GM12864 (cell line): ENCODE measurements at regions not wholly inside any gene's neighbourhood (a gene's known extent, or its start where the extent isn't known, plus 50 kb on each side); places are given as distances from the start of the nearest gene placed in this dataset.
"Not testable (repeated sequence)": the region's sequence is repeated elsewhere in the genome, so short reads cannot be mapped to it uniquely, and the experiment has no call there.

Experiments
- DNase-seq: peaks from one replicate; pipeline ENCODE4 v3.0.0-alpha.2; 2011; ENCODE audit warnings: low read depth
- H3K4me3 ChIP-seq: 2 replicates; pipeline ENCODE4 v1.5.1; 2011; ENCODE audit warnings: mild to moderate bottlenecking, low read depth, low read length, control low read depth
- TF ChIP-seq, protein P1 (sequence below): IDR thresholded peaks from 2 replicates; pipeline ENCODE4 v1.5.1; 2011; ENCODE audit warnings: low read depth, mild to moderate bottlenecking, moderate library complexity, low read length, control low read depth, inconsistent platforms; ENCODE audit errors: missing control alignments

DNA sequence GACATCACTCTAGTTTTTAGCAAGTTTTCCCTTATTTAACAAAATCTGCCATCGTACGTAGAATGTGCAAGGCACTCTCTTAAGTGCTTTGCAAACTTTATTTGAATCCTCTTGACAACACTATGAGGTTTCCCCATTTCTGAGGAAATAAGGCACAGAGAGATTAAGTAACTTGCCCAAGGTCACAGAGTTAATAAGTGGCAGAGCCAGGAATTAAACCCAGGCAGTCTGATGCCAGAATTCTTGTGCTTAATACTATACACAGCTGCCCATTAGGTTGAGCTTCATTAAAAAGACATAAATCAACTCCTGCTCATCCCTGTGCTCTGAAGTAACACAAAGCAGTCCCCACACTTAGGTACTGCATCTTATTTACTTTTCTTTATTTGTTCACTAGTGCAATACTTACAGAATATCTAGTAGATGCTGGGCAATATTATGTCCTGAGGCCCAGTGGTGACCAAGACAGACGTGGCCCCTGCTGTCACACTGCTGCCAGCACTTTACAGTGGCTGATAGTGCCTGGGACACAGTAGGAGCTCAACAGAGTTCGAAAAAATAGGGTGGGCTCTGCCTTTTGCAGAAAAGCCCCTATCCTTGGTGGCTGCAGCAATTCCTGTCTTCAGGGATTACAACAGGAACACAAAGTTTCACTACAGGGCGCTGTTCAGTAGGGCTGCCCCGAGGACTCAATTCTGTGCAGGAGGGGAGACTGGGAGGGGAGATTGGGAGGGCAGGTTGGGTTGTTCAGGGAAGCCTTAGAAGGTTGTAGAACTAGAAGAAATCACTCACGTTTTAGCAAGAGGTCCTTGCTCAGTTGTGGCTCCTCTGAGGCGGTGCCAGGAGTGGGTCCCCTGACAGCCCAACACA, 138.3 kb upstream of the TPM1 start:
- TF ChIP-seq, protein P1, sequence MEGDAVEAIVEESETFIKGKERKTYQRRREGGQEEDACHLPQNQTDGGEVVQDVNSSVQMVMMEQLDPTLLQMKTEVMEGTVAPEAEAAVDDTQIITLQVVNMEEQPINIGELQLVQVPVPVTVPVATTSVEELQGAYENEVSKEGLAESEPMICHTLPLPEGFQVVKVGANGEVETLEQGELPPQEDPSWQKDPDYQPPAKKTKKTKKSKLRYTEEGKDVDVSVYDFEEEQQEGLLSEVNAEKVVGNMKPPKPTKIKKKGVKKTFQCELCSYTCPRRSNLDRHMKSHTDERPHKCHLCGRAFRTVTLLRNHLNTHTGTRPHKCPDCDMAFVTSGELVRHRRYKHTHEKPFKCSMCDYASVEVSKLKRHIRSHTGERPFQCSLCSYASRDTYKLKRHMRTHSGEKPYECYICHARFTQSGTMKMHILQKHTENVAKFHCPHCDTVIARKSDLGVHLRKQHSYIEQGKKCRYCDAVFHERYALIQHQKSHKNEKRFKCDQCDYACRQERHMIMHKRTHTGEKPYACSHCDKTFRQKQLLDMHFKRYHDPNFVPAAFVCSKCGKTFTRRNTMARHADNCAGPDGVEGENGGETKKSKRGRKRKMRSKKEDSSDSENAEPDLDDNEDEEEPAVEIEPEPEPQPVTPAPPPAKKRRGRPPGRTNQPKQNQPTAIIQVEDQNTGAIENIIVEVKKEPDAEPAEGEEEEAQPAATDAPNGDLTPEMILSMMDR = no peak
- no peak overlapping the region for H3K4me3 ChIP-seq
- no peak for DNase-seq

DNA sequence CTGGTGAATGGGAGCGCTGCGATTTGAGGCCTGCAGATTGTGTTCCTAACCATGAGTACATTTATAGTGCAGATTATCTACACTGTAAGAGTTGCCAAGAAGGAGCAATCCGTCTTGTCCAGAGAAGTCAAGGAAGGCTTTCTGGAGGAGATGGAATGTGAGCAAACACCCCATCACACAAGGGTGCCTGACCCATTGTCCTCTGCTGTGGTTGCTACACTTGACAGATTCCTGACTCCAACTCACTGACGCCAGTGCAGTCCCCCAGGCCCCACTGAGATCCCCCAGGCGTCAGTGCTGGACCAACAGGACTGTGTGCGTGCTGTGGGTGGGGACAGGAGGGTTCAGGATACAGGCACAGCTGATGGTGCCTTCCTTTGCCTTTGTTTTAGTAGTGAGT, 135.9 kb upstream of the TPM1 start:
- TF ChIP-seq, protein P1 = no peak
- DNase-seq = no peak
- no peak overlapping the region for H3K4me3 ChIP-seq

DNA sequence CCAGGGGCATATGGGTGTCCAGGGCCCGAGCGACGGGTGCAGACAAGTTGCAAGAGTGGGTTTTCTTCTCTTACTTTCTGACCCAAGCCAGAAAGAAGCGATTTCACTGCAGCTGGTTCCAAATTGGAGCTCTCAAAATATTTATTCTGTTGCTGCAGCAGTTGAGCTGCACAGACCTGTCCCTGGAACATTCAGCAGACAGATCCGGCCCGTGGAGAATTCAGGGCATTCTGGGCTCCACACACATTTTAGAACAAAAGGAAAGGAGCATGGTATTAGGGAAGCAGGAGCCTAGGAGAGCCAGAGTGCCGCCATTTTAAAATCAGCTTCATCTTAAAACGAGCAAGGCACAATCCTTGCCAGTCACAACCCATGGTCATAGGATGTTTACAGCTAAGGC, 135.3 kb upstream of the TPM1 start:
- DNase-seq = no peak
- TF ChIP-seq, protein P1 = no peak
- no peak overlapping the region for H3K4me3 ChIP-seq

DNA sequence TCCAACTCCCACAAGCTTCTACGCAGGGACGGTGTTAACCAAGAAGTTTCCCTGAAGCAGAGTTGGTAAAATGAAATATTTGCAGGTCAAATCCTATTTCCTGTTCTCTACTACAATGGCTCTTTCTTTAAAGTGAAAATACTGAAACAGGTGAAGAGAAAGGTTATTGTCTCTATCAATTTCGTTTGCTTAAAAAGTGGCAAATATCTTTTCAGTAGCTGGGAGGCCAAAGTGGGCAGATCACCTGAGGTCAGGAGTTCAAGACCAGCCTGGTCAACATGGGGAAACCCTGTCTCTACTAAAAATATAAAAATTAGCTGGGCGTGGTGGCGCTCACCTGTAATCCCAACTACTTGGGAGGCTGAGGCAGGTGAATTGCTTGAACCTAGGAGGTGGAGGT, 134.2 kb upstream of the TPM1 start:
- H3K4me3 ChIP-seq, DNase-seq: not testable (repeated sequence)

DNA sequence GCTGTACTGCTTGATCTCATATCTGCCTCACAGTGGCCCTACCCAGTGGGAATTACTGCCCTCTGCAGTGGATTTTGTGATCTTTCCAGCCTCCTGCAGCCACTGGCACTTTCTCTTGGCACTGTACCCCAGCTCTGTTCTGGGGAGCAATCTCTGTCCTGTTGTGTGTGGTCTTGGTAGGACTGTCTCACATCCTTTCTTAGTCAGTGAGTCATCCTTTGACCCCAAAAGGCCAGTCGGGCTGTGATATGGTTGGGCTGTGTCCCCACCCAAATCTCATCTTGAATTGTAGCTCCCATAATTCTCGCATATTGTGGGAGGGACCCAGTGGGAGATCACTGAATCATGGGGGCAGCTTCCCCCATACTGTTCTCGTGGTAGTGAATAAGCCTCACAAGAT, 133.3 kb upstream of the TPM1 start:
- H3K4me3 ChIP-seq = no peak overlapping the region
- no peak for DNase-seq
- TF ChIP-seq, protein P1 = no peak

DNA sequence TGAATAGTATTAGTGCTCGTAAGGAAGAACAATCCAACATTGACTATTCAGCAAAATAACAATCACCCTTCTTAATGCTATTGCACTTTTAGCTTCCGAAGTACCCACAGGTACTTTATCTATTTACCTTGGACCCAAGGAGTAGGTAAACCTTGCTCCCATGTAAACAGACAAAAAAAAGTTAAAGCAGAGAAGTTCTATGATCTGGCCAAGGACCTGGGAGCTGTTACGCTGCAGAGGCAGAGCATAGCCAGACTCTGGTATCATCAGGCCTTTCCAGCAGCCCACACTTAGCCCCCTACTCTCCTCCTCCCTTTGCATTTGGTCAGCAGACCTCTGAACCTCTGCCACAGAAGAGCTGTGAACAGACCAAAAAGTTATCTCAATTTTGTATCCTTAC, 130.3 kb upstream of the TPM1 start:
- TF ChIP-seq, protein P1 = no peak
- no peak overlapping the region for H3K4me3 ChIP-seq
- DNase-seq = no peak

DNA sequence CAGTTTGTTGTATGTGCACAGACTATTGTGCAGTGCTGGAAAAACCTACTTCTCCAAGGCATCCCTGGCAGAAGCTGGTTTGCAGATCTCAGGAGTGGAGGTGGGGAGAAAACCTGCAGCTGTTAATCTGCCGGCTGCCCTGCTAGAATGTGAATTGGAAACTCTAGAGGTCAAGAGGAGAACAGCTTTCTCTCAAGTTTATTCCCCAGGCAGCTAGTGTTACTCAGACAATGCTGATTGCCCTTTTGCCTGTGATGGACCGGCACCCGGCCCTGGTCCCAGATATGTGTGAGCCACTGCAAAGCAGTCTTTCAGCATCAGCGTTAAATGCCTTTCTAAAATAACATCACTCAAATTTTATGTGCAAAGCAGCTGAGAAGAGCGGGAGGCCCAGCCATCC, 129.7 kb upstream of the TPM1 start:
- no peak overlapping the region for H3K4me3 ChIP-seq
- no peak for DNase-seq
- TF ChIP-seq, protein P1 = no peak
